Sigmoid colon (tissue), 4 donors: ENCODE measurements at regions not wholly inside any gene's neighbourhood (a gene's known extent, or its start where the extent isn't known, plus 50 kb on each side); places are given as distances from the start of the nearest gene placed in this dataset.

Experiments used
- EP300 ChIP-seq, 4 donors: sonication (generic); formaldehyde crosslinking; IDR thresholded peaks; one replicate each; pipeline ENCODE4 v1.6.1; 2017; ENCODE audit warnings: antibody characterized with exemption in 4 of 4
- POLR2A ChIP-seq, 2 donors: fragments of 450-650 bp; IDR thresholded peaks; one replicate each; pipeline ENCODE4 v1.6.1; 2016; ENCODE audit warnings: antibody characterized with exemption in 2 of 2, mild to moderate bottlenecking in 2 of 2, moderate library complexity in 2 of 2
- TF ChIP-seq, protein P1 (sequence below), 4 experiments: fragments of 450-650 bp in 3 of 4; fragments of 200-600 bp in 1 of 4; IDR thresholded peaks; one replicate each; pipeline ENCODE4 v1.5.1; 2016 to 2019; ENCODE audit warnings: antibody characterized with exemption in 4 of 4, mild to moderate bottlenecking in 3 of 4, moderate library complexity in 2 of 4

DNA sequence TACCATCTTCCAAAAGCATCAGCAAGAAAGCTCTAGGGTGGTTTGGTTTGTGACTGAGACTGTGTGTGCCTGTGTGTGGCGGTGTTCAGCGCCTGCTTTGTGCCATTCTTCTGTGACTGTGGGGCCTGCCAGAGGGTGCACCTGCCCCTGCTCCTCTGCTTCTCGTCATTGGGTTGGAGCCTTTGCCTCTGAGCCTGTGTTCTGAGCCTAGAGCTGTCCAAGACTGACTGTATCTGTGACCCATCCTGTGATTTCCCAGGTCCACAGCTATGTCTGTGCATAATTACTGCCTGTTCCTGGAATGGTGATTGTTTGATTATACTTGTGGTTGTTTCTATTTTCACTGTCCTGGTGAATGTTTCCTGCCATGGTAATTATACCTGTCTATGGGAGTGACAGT is 57.1 kb upstream of the KLHL29 start:
- TF ChIP-seq, protein P1, sequence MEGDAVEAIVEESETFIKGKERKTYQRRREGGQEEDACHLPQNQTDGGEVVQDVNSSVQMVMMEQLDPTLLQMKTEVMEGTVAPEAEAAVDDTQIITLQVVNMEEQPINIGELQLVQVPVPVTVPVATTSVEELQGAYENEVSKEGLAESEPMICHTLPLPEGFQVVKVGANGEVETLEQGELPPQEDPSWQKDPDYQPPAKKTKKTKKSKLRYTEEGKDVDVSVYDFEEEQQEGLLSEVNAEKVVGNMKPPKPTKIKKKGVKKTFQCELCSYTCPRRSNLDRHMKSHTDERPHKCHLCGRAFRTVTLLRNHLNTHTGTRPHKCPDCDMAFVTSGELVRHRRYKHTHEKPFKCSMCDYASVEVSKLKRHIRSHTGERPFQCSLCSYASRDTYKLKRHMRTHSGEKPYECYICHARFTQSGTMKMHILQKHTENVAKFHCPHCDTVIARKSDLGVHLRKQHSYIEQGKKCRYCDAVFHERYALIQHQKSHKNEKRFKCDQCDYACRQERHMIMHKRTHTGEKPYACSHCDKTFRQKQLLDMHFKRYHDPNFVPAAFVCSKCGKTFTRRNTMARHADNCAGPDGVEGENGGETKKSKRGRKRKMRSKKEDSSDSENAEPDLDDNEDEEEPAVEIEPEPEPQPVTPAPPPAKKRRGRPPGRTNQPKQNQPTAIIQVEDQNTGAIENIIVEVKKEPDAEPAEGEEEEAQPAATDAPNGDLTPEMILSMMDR (IDR thresholded peaks at IDR 0.05) = no peak
- TF ChIP-seq POLR2A (IDR thresholded peaks at IDR 0.05) (no peak), EP300 (IDR thresholded peaks at IDR 0.05) (no peak)
